Heart left ventricle (tissue), 13 donors: ENCODE measurements at regions not wholly inside any gene's neighbourhood (a gene's known extent, or its start where the extent isn't known, plus 50 kb on each side); places are given as distances from the start of the nearest gene placed in this dataset.

Source experiments
- POLR2A ChIP-seq, 2 donors: fragments of 450-650 bp; IDR thresholded peaks; one replicate each; pipeline ENCODE4 v1.6.1; 2017; ENCODE audit warnings: antibody characterized with exemption in 2 of 2, mild to moderate bottlenecking in 2 of 2, moderate library complexity in 2 of 2
- TF ChIP-seq, protein P1 (sequence below), 12 donors: fragments of 200-600 bp; sonication (generic) in 4 of 12; IDR thresholded peaks; one replicate each; pipeline versions ENCODE4 v1.5.0 to v1.8.0; 2018 to 2022; ENCODE audit warnings: antibody characterized with exemption in 12 of 12, mild to moderate bottlenecking in 5 of 12
- donor health status: ischemic (EF 13 %, LVEDD 7.1; RV severe dilation, severe dysfunction).
- donor health status: DM: no; HTN: yes; CAD: no.
- donor health status: DM: no; HTN: no; CAD: no.
- donor health status: ischemic (EF 25% LVEDD 6.9; RV normal size, moderate dysfunction).
- donor health status: ischemic (EF 25% LVEDD 5.7; RV mildly dilated, moderate dysfunction).
- donor health status: ischemic (EF 35%, LVEDD 5.7; RV mildly dilated, moderate dysfunction).
- donor health status: nonischemic (EF 11% LVEDD 7.7; RV severe dilation, severe dysfunction).
- donor health status: DM: yes; HTN: yes; CAD: no.
- donor health status: PGD.
- donor health status: ischemic (EF 29% LVEDD 5.4; RV normal size, mild dysfunction).
- donor health status: nonischemic (EF 23%, LVEDD 6.1; RV moderate dilation, normal function).

DNA sequence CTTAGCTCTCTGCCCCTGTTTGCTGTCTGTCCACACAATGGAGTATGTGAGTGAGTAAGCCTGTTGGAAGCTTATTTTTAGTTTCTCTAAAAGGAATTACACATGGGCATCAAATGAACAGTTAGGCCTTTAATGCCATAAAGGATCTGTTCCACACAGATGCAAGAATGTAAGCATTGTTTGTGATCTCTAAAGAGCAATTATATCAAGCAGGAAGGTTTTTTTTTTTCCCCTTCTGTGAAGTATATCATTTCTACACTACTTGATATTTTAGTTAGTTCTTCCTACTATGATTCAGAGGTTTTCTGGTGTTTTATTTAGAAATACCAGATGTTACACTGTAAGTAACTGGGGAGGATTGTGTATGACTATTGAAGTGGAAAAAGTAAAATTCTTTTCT lies 627.5 kb downstream of the COL12A1 start:
- TF ChIP-seq, protein P1, sequence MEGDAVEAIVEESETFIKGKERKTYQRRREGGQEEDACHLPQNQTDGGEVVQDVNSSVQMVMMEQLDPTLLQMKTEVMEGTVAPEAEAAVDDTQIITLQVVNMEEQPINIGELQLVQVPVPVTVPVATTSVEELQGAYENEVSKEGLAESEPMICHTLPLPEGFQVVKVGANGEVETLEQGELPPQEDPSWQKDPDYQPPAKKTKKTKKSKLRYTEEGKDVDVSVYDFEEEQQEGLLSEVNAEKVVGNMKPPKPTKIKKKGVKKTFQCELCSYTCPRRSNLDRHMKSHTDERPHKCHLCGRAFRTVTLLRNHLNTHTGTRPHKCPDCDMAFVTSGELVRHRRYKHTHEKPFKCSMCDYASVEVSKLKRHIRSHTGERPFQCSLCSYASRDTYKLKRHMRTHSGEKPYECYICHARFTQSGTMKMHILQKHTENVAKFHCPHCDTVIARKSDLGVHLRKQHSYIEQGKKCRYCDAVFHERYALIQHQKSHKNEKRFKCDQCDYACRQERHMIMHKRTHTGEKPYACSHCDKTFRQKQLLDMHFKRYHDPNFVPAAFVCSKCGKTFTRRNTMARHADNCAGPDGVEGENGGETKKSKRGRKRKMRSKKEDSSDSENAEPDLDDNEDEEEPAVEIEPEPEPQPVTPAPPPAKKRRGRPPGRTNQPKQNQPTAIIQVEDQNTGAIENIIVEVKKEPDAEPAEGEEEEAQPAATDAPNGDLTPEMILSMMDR (IDR thresholded peaks at IDR 0.05): no peak
- no peak for TF ChIP-seq POLR2A (IDR thresholded peaks at IDR 0.05)
